Neural cell (in vitro differentiated cells): ENCODE measurements at regions not wholly inside any gene's neighbourhood (a gene's known extent, or its start where the extent isn't known, plus 50 kb on each side); places are given as distances from the start of the nearest gene placed in this dataset.
"Not testable (repeated sequence)": the region's sequence is repeated elsewhere in the genome, so short reads cannot be mapped to it uniquely, and the experiment has no call there.

ENCODE experiments used
- H2AFZ ChIP-seq: fragments of 200-600, 300-800 bp; sonication (generic), shearing (Covaris generic); 2 replicates; pipeline ENCODE4 v1.6.0; 2014; ENCODE audit warnings: low read depth, mild to moderate bottlenecking, antibody characterized with exemption, low read length, moderate library complexity
- H3F3A ChIP-seq: fragments of 200-600 bp; shearing (Covaris generic); 2 replicates; pipeline ENCODE4 v1.6.1; 2016; ENCODE audit warnings: mild to moderate bottlenecking, moderate library complexity, mixed read lengths, antibody characterized with exemption, low read length; ENCODE audit not compliant: insufficient read depth, poor library complexity, severe bottlenecking
- H3K27ac ChIP-seq: fragments of 200-600, 300-800 bp; sonication (generic), shearing (Covaris generic); 2 replicates; pipeline ENCODE4 v1.5.1; 2014; ENCODE audit warnings: mild to moderate bottlenecking, low read length, moderate library complexity
- H3K27me3 ChIP-seq: fragments of 300-800, 200-600 bp; sonication (generic), shearing (Covaris generic); 2 replicates; pipeline ENCODE4 v1.6.0; 2014; ENCODE audit warnings: mild to moderate bottlenecking, low read depth, low read length, moderate library complexity; ENCODE audit not compliant: insufficient read depth
- H3K36me3 ChIP-seq: fragments of 300-800, 200-600 bp; sonication (generic), shearing (Covaris generic); 2 replicates; pipeline ENCODE4 v1.5.1; 2014; ENCODE audit warnings: mild to moderate bottlenecking, antibody characterized with exemption, low read length, moderate library complexity; ENCODE audit not compliant: insufficient read depth
- H3K4me2 ChIP-seq: fragments of 300-800, 200-600 bp; sonication (generic), shearing (Covaris generic); 2 replicates; pipeline ENCODE4 v1.6.0; 2014; ENCODE audit warnings: mild to moderate bottlenecking, low read length
- H3K4me3 ChIP-seq: fragments of 300-800, 200-600 bp; sonication (generic), shearing (Covaris generic); 2 replicates; pipeline ENCODE4 v1.5.1; 2014; ENCODE audit warnings: mild to moderate bottlenecking, low read length, moderate library complexity
- H3K79me2 ChIP-seq: fragments of 200-600 bp; shearing (Covaris generic); replicated peaks from 2 replicates; pipeline ENCODE4 v1.6.0; 2014; ENCODE audit warnings: mild to moderate bottlenecking, low read length, moderate library complexity; ENCODE audit not compliant: insufficient read depth
- H3K9ac ChIP-seq: fragments of 300-800, 200-600 bp; sonication (generic), shearing (Covaris generic); 2 replicates; pipeline ENCODE4 v1.6.1; 2016; ENCODE audit warnings: mild to moderate bottlenecking, low read length, mixed read lengths
- H3K9me2 ChIP-seq: fragments of 200-600 bp; shearing (Covaris generic); 2 replicates; pipeline ENCODE4 v1.6.1; 2016; ENCODE audit warnings: mild to moderate bottlenecking, low read length, mixed read lengths; ENCODE audit not compliant: insufficient read depth
- H3K9me3 ChIP-seq: fragments of 200-600, 300-800 bp; sonication (generic), shearing (Covaris generic); 2 replicates; pipeline ENCODE4 v1.6.1; 2016; ENCODE audit warnings: mild to moderate bottlenecking, mixed run types, low read length, moderate library complexity, mixed read lengths
- H4K20me1 ChIP-seq: fragments of 200-600 bp; shearing (Covaris generic); 2 replicates; pipeline ENCODE4 v1.6.1; 2016; ENCODE audit warnings: mild to moderate bottlenecking, mixed run types; ENCODE audit not compliant: insufficient read depth
- CTCF ChIP-seq: fragments of 450-650 bp; IDR thresholded peaks from 2 replicates; pipeline ENCODE4 v1.5.1; 2014; ENCODE audit warnings: antibody characterized with exemption, mild to moderate bottlenecking, moderate library complexity; ENCODE audit not compliant: poor library complexity, severe bottlenecking
- EP300 ChIP-seq: fragments of 450-650 bp; conservative IDR thresholded peaks from 2 replicates; pipeline ENCODE4 v1.6.1; 2014; ENCODE audit warnings: antibody characterized with exemption, mild to moderate bottlenecking, moderate library complexity; ENCODE audit not compliant: poor library complexity, severe bottlenecking
- EZH2 ChIP-seq: fragments of 200-600, 300-800 bp; shearing (Covaris generic), sonication (generic); IDR thresholded peaks from 2 replicates; pipeline ENCODE4 v1.6.1; 2014; ENCODE audit warnings: antibody characterized with exemption, low read length, borderline replicate concordance, mild to moderate bottlenecking; ENCODE audit not compliant: insufficient read depth, poor library complexity, severe bottlenecking
- POLR2AphosphoS5 ChIP-seq: IDR thresholded peaks from 2 replicates; pipeline ENCODE4 v1.6.1; 2012
- RAD21 ChIP-seq: fragments of 450-650 bp; conservative IDR thresholded peaks from 2 replicates; pipeline ENCODE4 v1.6.1; 2014; ENCODE audit warnings: antibody characterized with exemption, mild to moderate bottlenecking, moderate library complexity
- REST ChIP-seq: IDR thresholded peaks from 2 replicates; pipeline ENCODE4 v1.6.1; 2012; ENCODE audit warnings: borderline replicate concordance
- TAF1 ChIP-seq: IDR thresholded peaks from 2 replicates; pipeline ENCODE4 v1.6.1; 2012; ENCODE audit warnings: low read depth

- TF ChIP-seq REST, result no peak
Measured at GRCh38 chr5:16291474-16291873, 111.9 kb upstream of the MARCHF11 start (continued).

GRCh38 chr5:16283791-16284190 is 104.2 kb upstream of the MARCHF11 start:
- Histone ChIP-seq H3K27ac (no peak overlapping the region), H3K9me2 (no peaks in the 10 kb centered on the region), H4K20me1 (no peaks in the 10 kb centered on the region), H2AFZ (no peak overlapping the region), H3K27me3 (no peaks in the 10 kb centered on the region), H3K9me3 (no peaks in the 10 kb centered on the region), H3K79me2 (no peaks in the 10 kb centered on the region), H3K4me3 (no peak overlapping the region), H3K36me3 (no peaks in the 10 kb centered on the region), H3K9ac (no peak overlapping the region), H3F3A (no peaks in the 10 kb centered on the region), H3K4me2 (no peak overlapping the region)
- no peak for TF ChIP-seq EP300
- no peak for TF ChIP-seq RAD21
- no peak for TF ChIP-seq CTCF
- TF ChIP-seq TAF1, result no peak
- TF ChIP-seq REST, result no peak
- no peak for TF ChIP-seq POLR2AphosphoS5
- no peak for TF ChIP-seq EZH2

- H3K4me2 ChIP-seq, H4K20me1 ChIP-seq, H3K9me3 ChIP-seq, H3K27ac ChIP-seq, H2AFZ ChIP-seq, H3K36me3 ChIP-seq, H3K79me2 ChIP-seq, H3K9me2 ChIP-seq, H3K4me3 ChIP-seq, H3K9ac ChIP-seq, H3K27me3 ChIP-seq, H3F3A ChIP-seq: not testable (repeated sequence)
Measured at GRCh38 chr5:16276859-16277258, 97.3 kb upstream of the MARCHF11 start.
